ENCODE measurements at regions not wholly inside any gene's neighbourhood (a gene's known extent, or its start where the extent isn't known, plus 50 kb on each side); places are given as distances from the start of the nearest gene placed in this dataset.
"Not testable (repeated sequence)": the region's sequence is repeated elsewhere in the genome, so short reads cannot be mapped to it uniquely, and the experiment has no call there.

DNA sequence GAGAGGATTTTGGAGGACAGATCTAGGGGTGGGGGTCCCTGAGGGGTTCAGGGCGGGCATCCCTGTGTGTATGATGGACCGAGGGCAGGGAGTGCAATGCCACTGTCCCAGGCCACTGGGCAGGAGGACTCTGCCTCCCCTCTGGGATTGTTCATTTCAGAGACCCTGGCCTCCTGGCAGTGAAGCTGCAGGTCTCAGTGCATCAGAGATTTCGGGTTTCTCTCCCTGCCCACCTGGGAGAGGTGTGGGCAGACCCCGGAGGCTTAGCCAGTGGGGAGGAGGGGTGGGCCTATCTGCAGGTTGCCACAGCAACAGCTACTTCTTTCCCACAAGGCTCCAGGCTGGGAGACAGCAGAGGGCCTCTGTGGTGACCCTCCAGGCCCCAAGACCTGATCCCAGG is 80.1 kb upstream of the LRPAP1 start:
- 50 to 68% methylated on average over 1 to 4 of the region's 4 CpGs for WGBS, 2 donors
- peaks cover 15% of the 10 kb centered on the region for H3K4me1 ChIP-seq
- H3K9me3 ChIP-seq: no peaks in the 10 kb centered on the region
- H3K27me3 ChIP-seq: no peaks in the 10 kb centered on the region
- TF ChIP-seq, protein P1, sequence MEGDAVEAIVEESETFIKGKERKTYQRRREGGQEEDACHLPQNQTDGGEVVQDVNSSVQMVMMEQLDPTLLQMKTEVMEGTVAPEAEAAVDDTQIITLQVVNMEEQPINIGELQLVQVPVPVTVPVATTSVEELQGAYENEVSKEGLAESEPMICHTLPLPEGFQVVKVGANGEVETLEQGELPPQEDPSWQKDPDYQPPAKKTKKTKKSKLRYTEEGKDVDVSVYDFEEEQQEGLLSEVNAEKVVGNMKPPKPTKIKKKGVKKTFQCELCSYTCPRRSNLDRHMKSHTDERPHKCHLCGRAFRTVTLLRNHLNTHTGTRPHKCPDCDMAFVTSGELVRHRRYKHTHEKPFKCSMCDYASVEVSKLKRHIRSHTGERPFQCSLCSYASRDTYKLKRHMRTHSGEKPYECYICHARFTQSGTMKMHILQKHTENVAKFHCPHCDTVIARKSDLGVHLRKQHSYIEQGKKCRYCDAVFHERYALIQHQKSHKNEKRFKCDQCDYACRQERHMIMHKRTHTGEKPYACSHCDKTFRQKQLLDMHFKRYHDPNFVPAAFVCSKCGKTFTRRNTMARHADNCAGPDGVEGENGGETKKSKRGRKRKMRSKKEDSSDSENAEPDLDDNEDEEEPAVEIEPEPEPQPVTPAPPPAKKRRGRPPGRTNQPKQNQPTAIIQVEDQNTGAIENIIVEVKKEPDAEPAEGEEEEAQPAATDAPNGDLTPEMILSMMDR (IDR thresholded peaks at IDR 0.05): no peak
- TF ChIP-seq POLR2A (IDR thresholded peaks at IDR 0.05): no peak
- H3K4me3 ChIP-seq: no peak overlapping the region
- H3K27ac ChIP-seq: no peak overlapping the region
- DNase-seq (no peak), ATAC-seq (no peak)
- intact Hi-C loops (cut with DNase I): no loop called here
- H3K36me3 ChIP-seq (replicated peaks in 1 of 2; ENCODE audit: insufficient read depth in 1 of 2, low read depth in 2 of 2): no peaks in the 10 kb centered on the region

DNA sequence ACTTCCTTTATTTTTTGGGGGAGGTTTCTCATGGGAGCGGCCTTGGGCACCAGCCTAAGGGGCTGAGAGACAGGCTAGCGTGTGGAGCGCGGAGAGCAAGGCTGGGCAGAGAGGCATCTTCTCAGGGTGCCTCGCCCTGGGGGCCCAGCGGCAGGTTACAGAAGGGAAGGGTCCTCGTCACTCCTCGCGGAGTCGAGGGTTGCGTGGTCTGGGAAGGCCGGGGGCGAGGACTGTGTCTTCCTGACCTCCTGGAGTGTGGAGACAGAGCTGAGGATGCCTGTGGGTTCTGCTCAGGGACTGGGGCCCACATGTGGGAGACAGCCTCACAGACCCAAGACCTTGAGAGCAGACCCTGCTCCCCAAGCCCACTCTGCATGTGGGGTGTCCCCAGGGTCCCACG is 79.6 kb upstream of the LRPAP1 start:
- H3K9me3 ChIP-seq: no peaks in the 10 kb centered on the region
- no peak overlapping the region for H3K27ac ChIP-seq
- intact Hi-C loops (cut with DNase I): no loop called here
- WGBS, 2 donors: 88% methylated on average over 13 to 14 of the region's 14 CpGs
- TF ChIP-seq, protein P1 (IDR thresholded peaks at IDR 0.05): no peak
- TF ChIP-seq POLR2A (IDR thresholded peaks at IDR 0.05): no peak
- no peak overlapping the region for H3K4me3 ChIP-seq
- no peaks in the 10 kb centered on the region for H3K36me3 ChIP-seq (replicated peaks in 1 of 2; ENCODE audit: insufficient read depth in 1 of 2, low read depth in 2 of 2)
- ATAC-seq: no peak
- DNase-seq: no peak
- peaks cover 15% of the 10 kb centered on the region for H3K4me1 ChIP-seq
- no peaks in the 10 kb centered on the region for H3K27me3 ChIP-seq

DNA sequence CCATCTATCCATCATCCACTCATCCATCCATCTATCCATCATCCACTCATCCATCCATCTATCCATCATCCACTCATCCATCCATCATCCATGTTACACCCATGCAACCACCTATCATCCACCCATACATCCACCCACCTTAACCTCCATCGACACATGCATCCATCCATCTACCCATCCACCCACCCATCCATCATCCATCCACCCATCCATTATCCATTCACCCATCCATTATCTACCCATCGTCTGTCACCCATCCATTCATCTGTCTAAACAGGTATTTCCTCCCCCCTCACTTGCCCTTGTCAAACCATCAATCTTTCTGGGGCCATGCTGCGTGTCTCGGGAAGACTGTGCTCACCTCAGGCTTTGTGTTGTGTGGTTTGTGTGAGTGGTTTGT is 78.6 kb upstream of the LRPAP1 start:
- H3K36me3 ChIP-seq (replicated peaks in 1 of 2; ENCODE audit: insufficient read depth in 1 of 2, low read depth in 2 of 2); ATAC-seq; DNase-seq; intact Hi-C loops (cut with DNase I); H3K4me3 ChIP-seq; H3K9me3 ChIP-seq; H3K27ac ChIP-seq; H3K27me3 ChIP-seq: not testable (repeated sequence)
- H3K4me1 ChIP-seq: peaks cover 15% of the 10 kb centered on the region
- 69 to 90% methylated on average over 4 of the region's 4 CpGs for WGBS, 2 donors

DNA sequence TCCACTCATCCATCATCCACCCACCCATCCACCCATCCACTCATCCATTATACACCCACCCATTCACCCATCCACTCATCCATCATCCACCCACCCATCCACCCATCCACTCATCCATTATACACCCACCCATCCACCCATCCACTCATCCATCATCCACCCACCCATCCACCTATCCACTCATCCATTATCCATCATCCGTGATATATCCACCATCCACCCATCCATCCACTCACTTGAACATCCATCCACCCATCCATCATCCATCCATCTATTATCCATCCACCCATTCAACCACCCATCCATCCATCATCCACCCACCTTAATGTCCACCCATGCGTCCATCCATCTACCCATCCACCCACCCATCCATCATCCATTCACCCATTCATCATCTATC is 77.7 kb upstream of the LRPAP1 start:
- intact Hi-C loops (cut with DNase I); H3K27me3 ChIP-seq; H3K4me3 ChIP-seq; H3K27ac ChIP-seq; H3K9me3 ChIP-seq; ATAC-seq; DNase-seq; H3K36me3 ChIP-seq (replicated peaks in 1 of 2; ENCODE audit: insufficient read depth in 1 of 2, low read depth in 2 of 2): not testable (repeated sequence)
- WGBS, 2 donors: 89 to 94% methylated on average over 2 of the region's 2 CpGs
- H3K4me1 ChIP-seq: peaks cover 15% of the 10 kb centered on the region

DNA sequence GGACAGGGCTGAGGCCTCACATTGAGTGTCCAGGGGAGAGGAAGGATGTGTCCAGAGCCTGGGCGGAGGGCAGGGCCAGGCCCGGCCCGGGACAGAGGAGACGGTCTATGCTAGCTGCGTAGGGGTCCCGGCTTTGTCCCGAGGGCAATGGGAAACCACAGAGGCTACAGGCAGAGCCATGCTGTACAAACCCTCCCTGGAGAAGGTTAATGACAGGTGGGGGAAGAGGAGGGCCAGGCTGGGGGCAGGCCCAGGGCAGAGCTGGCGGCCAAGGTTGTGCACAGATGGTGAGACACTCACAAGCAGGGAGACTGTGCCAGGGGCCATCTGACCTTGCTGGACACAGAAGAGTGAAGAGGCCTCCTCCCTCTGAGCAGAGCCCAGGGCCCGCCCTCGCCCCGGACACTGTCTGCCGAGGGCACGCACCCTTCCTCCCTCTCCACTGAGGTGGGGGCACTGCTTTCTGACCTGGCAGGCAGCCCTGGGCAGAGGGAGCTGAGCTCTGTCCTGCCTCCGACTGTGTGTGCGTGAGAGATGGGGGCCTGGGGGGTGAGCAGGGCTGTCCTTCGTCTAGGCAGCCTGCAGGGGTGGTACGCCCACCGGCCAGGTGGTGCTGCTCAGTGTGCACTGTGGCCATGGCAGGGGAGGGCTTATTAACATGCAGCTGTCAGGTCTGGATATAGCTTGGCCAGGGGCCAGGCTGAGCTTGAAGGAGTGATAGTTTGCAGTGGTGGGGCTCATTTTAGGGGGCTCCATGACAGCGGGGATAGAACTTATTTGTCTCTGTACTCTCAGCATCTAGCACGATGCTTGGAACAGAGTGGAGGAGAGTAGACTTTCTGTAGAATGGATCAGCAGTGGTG is 75.7 kb upstream of the LRPAP1 start:
- DNase-seq (no peak), ATAC-seq (no peak)
- H3K36me3 ChIP-seq (replicated peaks in 1 of 2; ENCODE audit: insufficient read depth in 1 of 2, low read depth in 2 of 2): no peaks in the 10 kb centered on the region
- H3K27me3 ChIP-seq: no peaks in the 10 kb centered on the region
- intact Hi-C loops (cut with DNase I): no loop called here
- TF ChIP-seq POLR2A (IDR thresholded peaks at IDR 0.05): no peak
- TF ChIP-seq, protein P1 (IDR thresholded peaks at IDR 0.05): no peak
- WGBS, 2 donors: 40 to 51% methylated on average over 19 to 20 of the region's 20 CpGs
- no peak overlapping the region for H3K4me3 ChIP-seq
- no peaks in the 10 kb centered on the region for H3K9me3 ChIP-seq
- H3K27ac ChIP-seq: no peak overlapping the region
- peaks cover 2% of the 10 kb centered on the region for H3K4me1 ChIP-seq

DNA sequence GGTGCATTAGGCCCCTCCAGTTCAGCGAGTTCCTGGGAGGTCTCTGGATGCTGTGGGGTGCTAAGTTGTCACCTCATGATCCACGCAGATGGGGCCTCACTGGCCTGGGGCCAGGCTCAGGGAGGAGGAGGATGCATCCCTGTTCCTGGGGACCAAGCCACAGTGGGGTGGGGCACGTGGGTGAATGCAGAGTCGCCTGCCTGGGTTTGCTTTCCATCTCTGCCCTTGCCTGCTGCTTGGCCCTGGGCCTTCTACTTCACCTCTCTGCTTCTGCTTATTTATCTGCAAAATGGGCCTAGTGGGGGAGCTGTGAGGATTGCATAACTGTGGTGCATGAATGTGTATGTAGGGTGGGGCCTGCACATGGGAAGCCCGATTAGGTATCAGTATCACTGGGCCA is 74.6 kb upstream of the LRPAP1 start:
- H3K9me3 ChIP-seq; H3K4me3 ChIP-seq; H3K36me3 ChIP-seq (replicated peaks in 1 of 2; ENCODE audit: insufficient read depth in 1 of 2, low read depth in 2 of 2); H3K27me3 ChIP-seq; H3K4me1 ChIP-seq; ATAC-seq; DNase-seq; H3K27ac ChIP-seq; intact Hi-C loops (cut with DNase I): not testable (repeated sequence)
- 69 to 88% methylated on average over 4 of the region's 5 CpGs for WGBS, 2 donors

DNA sequence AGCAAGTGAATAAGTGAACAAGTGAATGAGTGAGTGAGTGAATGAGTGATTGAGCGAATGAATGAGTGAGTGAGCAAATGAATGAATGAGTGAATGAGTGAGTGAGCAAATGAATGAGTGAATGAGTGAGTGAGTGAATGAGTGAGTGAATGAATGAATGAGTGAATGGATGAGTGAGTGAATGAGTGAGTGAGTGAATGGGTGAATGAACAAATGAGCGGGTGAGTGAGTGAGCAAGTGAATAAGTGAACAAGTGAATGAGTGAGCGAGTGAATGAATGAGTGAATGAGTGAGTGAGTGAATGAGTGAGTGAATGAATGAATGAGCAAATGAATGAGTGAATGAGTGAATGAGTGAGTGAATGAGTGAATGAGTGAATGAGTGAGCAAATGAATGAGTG is 74.0 kb upstream of the LRPAP1 start:
- H3K4me1 ChIP-seq; H3K4me3 ChIP-seq; DNase-seq; H3K9me3 ChIP-seq; H3K36me3 ChIP-seq (replicated peaks in 1 of 2; ENCODE audit: insufficient read depth in 1 of 2, low read depth in 2 of 2); H3K27ac ChIP-seq; intact Hi-C loops (cut with DNase I); H3K27me3 ChIP-seq; ATAC-seq: not testable (repeated sequence)
- 72 to 83% methylated on average over 3 of the region's 3 CpGs for WGBS, 2 donors

All from body of pancreas (tissue), 4 donors.